ENCODE measurements at regions not wholly inside any gene's neighbourhood (a gene's known extent, or its start where the extent isn't known, plus 50 kb on each side); places are given as distances from the start of the nearest gene placed in this dataset.

DNA sequence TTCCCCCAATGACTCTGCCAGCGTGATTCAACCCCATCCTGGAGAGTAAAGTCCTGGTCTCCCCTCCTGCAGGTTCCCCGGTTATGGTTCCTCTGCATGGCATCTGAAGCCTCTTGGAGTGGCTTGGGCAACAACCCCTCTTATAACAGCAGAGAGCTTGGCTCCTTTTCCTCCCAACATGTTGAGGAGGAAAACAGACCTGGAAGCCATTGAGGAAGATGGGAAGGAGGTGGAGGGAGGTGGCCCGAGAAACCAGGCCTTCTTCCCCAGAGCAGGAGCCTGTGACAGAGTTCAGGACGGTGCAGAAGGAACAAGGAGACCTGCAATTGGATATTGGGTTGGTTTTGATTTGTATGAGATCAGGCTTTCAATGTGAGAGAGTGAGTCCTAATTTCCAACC lies 184.0 kb upstream of the ADCY1 start:
- H3K4me1 ChIP-seq (ENCODE audit: control insufficient read depth in 1 of 2, insufficient read depth in 2 of 2, low read length in 2 of 2): no peaks in the 10 kb centered on the region
- H3K36me3 Mint-ChIP-seq: no peaks in the 10 kb centered on the region
- no peaks in the 10 kb centered on the region for H4K20me1 ChIP-seq (ENCODE audit: insufficient read depth, low read length)
- peaks cover 2 to 28% (median 7%) of the 10 kb centered on the region in 7 donors for H3K9me3 Mint-ChIP-seq
- peaks cover 6 to 18% of the 10 kb centered on the region in 2 donors for H3K9me3 ChIP-seq (replicated peaks in 1 of 2; ENCODE audit: control insufficient read depth in 1 of 2, insufficient read depth in 1 of 2, low read length in 2 of 2)
- no peaks in the 10 kb centered on the region for H3K4me1 Mint-ChIP-seq
- H3K27ac Mint-ChIP-seq: no peak overlapping the region
- no peaks in the 10 kb centered on the region for H3K36me3 ChIP-seq (replicated peaks in 1 of 2; ENCODE audit: control insufficient read depth in 1 of 2, insufficient read depth in 2 of 2, low read length in 2 of 2)
- H2AFZ ChIP-seq (ENCODE audit: insufficient read depth, low read depth, low read length, poor library complexity, severe bottlenecking): no peak overlapping the region
- no peak for DNase-seq
- no peak for TF ChIP-seq CTCF (IDR thresholded peaks at IDR 0.05)
- H3K4me3 Mint-ChIP-seq: no peak overlapping the region
- intact Hi-C loops (cut with micrococcal nuclease): no loop called here
- H3K4me2 ChIP-seq (replicated peaks; ENCODE audit: extremely low read depth, low read length, poor library complexity, severe bottlenecking): no peak overlapping the region
- no peaks in the 10 kb centered on the region for H3K79me2 ChIP-seq (ENCODE audit: insufficient read depth, low read length)
- no peak overlapping the region for H3K4me3 ChIP-seq (replicated peaks in 1 of 3; ENCODE audit: low read depth in 2 of 3, low read length in 3 of 3)
- no peak overlapping the region for H3K27ac ChIP-seq (ENCODE audit: low read depth in 1 of 2, low read length in 2 of 2)
- no peaks in the 10 kb centered on the region for H3K27me3 ChIP-seq (ENCODE audit: control insufficient read depth in 2 of 2, insufficient read depth in 2 of 2, low read length in 2 of 2)
- H3K27me3 Mint-ChIP-seq (ENCODE audit: low read depth in 3 of 3): peaks cover 0 to 2% (median 2%) of the 10 kb centered on the region in 3 donors
- WGBS (ENCODE audit: insufficient coverage): 94% methylated on average over 2 of the region's 4 CpGs
- no peak overlapping the region for H3K9ac ChIP-seq (ENCODE audit: insufficient read depth, low read length, poor library complexity, severe bottlenecking)

GRCh38 chr7:45390731-45391130 lies 183.4 kb upstream of the ADCY1 start:
- TF ChIP-seq CTCF (IDR thresholded peaks at IDR 0.05): no peak
- no peak overlapping the region for H3K27ac ChIP-seq (ENCODE audit: low read depth in 1 of 2, low read length in 2 of 2)
- H3K4me1 ChIP-seq (ENCODE audit: control insufficient read depth in 1 of 2, insufficient read depth in 2 of 2, low read length in 2 of 2): no peaks in the 10 kb centered on the region
- no peaks in the 10 kb centered on the region for H4K20me1 ChIP-seq (ENCODE audit: insufficient read depth, low read length)
- Mint-ChIP-seq H3K4me3 (no peak overlapping the region), H3K4me1 (no peaks in the 10 kb centered on the region), H3K27ac (no peak overlapping the region), H3K9me3 (peaks cover 2 to 28% (median 7%) of the 10 kb centered on the region in 7 donors), H3K36me3 (no peaks in the 10 kb centered on the region), H3K27me3 (ENCODE audit: low read depth in 3 of 3) (peaks cover 0 to 2% (median 2%) of the 10 kb centered on the region in 3 donors)
- H3K27me3 ChIP-seq (ENCODE audit: control insufficient read depth in 2 of 2, insufficient read depth in 2 of 2, low read length in 2 of 2): no peaks in the 10 kb centered on the region
- no peak for DNase-seq
- H3K36me3 ChIP-seq (replicated peaks in 1 of 2; ENCODE audit: control insufficient read depth in 1 of 2, insufficient read depth in 2 of 2, low read length in 2 of 2): no peaks in the 10 kb centered on the region
- intact Hi-C loops (cut with micrococcal nuclease): no loop called here
- no peaks in the 10 kb centered on the region for H3K79me2 ChIP-seq (ENCODE audit: insufficient read depth, low read length)
- 91% methylated on average over 3 of the region's 5 CpGs for WGBS (ENCODE audit: insufficient coverage)
- no peak overlapping the region for H3K4me3 ChIP-seq (replicated peaks in 1 of 3; ENCODE audit: low read depth in 2 of 3, low read length in 3 of 3)
- no peak overlapping the region for H2AFZ ChIP-seq (ENCODE audit: insufficient read depth, low read depth, low read length, poor library complexity, severe bottlenecking)
- H3K9me3 ChIP-seq (replicated peaks in 1 of 2; ENCODE audit: control insufficient read depth in 1 of 2, insufficient read depth in 1 of 2, low read length in 2 of 2): peaks cover 6 to 18% of the 10 kb centered on the region in 2 donors
- H3K4me2 ChIP-seq (replicated peaks; ENCODE audit: extremely low read depth, low read length, poor library complexity, severe bottlenecking): no peak overlapping the region
- no peak overlapping the region for H3K9ac ChIP-seq (ENCODE audit: insufficient read depth, low read length, poor library complexity, severe bottlenecking)
